ENCODE measurements at regions not wholly inside any gene's neighbourhood (a gene's known extent, or its start where the extent isn't known, plus 50 kb on each side); places are given as distances from the start of the nearest gene placed in this dataset.
"Not testable (repeated sequence)": the region's sequence is repeated elsewhere in the genome, so short reads cannot be mapped to it uniquely, and the experiment has no call there.

DNA sequence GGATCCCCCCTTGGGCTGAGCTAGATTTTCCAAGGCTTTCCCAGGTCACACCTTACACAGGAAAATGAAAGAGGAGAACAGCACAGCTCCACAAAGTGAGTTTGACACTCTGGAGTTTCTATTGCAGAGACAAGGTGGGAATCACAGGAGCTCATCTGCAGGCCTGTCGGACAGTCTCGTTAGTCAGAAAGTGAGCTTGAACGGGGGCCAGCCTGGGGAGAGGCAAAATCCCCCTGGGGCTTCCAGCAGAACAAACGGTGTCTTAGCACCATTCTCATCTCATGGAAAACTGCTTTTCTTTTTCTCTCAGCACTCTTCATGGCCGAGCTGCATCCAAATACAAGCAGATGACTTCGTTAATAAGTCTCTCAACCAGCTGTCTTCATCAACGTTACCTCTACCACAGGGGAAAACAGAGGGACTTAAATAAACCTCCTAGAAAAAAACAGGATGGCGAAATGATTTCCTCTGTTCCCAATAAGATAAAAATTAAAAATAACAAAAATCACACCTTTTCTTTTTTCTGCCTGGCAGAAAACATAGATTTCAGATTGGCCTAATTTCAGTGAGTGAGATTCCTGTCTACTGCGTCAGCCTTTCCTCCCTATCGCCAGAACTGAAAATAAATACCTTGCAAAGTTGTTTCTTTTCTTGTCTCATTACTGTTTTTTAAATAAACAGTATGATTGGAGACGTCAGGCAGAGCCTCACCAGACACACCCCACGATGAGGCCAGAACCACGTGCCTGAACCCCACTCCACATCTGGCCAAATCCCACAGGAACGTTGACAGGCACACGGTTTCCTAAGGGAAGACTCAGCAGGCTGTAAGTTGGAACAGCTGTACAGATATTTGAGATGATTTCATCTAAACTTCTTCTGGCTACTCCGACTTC lies 219.0 kb downstream of the TTLL2 start:
- no peak for DNase-seq

DNA sequence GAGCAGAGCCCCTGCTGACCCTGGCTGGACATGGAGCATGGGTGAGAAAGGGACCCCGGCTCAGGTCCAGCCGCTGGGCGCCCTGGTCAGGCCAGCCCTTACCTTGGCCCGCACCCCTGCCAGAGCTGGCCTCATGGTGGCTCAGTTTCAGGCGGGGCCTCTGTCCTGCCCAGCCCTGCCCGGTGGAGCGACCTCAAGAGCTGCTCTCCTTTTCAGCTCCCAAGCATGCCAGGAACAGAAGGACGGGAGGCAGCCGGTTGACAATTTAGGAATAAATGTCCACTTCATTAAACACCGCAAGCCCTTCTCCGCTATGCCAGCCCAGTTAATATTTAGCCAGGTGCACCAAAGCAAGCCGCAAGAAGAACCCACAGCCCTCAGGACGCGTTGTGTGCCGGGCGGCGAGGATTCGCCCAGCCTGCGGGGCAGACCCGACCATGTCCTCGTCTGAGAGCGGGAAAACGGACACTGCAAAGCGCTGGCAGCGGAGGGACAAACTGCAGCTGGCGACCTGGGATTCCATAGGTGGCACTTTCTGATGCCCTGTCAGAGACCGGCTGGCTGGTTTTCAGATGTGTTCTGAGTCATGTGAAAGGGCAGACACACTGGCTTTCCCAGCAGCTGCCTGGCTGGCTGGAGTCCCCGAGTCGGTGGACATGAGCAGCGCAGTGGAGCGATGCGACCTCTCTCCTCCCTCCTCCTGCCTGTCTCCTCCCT lies 221.9 kb downstream of the TTLL2 start:
- DNase-seq, result no peak

DNA sequence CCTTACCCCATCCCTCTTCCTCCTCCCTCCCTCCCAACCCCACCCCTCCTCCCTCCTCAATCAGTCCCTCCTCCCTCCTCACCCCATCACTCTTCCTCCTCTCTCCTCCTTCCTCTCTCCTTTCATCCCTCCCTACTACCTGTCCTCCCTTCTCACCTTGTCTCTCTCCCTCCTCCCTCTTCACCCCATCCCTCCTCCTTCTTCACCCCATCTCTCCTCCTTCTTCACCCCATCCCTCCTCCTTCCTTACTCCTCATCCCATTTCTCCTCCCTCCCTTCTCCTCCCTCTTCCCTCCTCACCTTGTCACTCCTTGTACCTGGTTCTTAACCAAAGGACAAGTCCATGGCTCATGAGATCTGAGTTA lies 222.4 kb downstream of the TTLL2 start:
- no peak for DNase-seq

DNA sequence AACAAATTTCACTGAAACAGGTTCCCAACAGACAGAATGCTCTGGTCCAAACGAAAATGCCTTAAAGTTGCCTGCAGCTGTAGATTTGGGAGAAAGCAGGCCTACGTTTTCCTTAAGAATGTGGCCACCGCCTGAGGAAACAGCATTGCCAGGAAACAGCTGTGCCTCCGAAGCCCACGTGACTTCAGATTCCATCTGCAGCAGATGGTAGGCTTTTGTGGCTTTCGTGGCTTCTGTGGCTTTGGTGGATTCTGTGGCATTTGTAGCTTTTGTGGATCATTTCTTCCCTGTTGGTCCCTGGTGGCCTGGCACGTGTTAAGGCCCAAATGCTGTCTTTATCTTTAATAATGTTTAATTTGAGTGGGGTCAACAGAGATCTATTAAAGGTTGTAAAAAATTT lies 222.9 kb downstream of the TTLL2 start:
- DNase-seq, result no peak

DNA sequence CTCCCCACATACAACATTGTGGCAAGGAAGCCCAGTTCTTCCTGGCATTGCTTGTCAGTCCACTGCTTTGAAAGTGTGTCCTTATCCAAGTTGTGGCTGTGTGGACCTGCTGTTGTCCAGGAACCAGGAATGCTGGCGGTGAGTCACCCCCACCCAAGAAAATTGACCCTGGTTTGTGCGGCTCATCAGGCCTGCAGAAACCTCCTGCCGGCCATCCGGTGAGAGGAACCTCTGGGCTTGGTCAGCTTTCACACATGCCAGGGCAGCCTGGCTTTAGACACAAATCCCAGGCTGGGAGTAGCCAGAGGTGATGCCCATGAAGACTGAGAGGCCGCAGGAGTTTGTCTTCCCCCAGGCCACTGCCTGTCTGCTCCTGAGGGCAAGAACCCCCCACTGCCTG lies 223.6 kb downstream of the TTLL2 start:
- DNase-seq, result no peak

DNA sequence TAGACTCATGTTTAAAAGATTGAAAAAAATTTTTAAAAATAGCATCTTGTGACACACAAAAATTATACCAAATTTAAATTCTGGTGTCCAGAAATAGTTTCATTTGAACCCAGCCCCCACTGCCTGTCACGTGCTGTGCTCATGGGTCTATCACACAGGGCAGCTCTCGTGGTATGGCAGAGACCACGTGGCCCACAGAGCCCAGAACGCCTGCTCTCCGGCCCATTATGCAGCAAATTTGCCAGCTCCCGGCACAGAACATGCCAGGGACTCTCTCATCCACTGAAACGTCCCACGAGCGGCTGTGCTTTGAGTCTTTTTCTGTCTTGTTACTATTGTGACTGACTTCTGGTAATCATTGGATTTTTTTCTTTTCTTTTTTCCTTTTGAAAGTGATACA lies 224.3 kb downstream of the TTLL2 start:
- DNase-seq, result peak in 7 of 51 donors; percentile 10 to 47 (median 19)

DNA sequence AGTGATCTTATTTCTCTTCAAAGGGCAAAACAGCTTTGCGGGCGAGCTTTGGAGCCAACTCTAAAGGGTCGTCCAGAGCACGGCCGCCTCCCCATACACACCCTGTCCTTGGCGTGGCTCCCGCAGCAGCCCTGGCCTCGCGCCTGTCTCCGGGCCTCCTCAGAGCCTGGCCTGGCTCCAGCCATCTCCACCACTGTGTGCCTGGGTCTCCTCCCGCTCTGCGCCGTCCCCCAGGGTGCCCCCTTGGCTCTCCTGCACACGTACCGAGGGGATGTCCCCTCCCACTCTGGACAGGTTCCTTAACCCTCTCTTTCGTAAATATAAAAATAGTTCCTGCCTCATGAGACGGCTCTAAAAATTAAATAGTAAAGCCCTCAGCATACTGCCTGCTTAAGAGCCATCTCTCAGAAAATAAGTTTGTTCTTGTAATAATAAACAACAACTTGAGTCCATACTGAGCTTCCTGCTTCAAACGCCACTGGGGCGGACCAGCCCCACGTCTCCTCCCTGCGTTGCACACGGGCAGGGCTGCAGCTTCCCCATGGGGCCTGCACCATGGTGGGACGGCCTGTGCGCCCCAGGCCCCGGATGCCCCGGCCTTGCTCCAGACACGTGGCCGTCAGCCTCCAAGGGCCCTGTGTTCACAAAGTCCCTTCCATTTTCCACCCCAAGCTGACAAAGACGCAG lies 226.2 kb downstream of the TTLL2 start:
- DNase-seq, result peak in 45 of 51 donors; percentile 18 to 85 (median 63)

DNA sequence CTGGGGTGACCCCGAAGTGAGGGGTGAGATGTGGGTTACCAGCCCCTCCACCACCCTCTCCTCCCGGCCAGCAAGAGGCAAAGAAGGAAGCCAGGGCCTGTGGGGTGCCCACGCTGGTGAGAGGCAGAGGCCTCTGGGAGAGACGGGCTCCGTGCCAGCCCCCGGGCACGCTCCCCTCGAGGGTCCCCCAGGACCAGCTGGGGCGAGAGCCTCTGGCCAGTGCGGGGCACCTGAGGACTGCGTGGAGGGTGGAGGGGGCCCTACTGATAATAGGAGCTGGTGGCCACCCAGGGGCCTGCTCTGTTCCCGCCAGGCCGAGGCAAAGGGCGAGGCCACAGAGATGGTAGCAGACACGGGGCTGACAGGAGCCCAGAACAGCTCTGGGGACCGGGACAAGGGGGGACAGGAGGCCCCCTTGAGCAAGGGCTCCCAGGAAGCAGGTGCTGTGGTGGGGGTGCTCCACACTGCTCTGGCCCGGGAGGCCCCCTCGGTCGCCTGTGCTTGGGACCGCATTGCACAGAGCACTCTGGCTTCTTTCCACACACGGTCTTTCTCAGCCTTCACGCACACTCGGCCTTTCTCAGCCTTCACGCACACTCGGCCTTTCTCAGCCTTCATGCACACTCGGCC lies 226.9 kb downstream of the TTLL2 start:
- DNase-seq, result no peak

DNA sequence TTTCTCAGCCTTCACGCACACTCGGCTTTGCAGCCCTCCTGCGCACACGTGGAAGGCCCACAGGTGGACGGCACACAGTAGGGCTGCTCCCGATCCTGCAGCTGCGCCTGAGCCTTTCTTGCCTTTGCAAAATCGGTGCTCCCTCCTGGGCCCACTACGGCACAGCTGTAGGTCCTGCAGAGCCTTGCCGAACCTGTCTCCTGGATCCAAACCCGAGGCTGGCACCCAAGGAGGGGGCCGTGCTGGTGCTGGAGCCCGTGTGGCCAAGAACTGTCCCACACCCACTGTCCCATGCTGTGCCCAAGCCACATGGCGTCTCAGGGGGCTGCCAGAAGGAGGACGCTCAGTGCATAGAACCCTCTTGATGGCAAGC lies 227.4 kb downstream of the TTLL2 start:
- DNase-seq, result no peak

DNA sequence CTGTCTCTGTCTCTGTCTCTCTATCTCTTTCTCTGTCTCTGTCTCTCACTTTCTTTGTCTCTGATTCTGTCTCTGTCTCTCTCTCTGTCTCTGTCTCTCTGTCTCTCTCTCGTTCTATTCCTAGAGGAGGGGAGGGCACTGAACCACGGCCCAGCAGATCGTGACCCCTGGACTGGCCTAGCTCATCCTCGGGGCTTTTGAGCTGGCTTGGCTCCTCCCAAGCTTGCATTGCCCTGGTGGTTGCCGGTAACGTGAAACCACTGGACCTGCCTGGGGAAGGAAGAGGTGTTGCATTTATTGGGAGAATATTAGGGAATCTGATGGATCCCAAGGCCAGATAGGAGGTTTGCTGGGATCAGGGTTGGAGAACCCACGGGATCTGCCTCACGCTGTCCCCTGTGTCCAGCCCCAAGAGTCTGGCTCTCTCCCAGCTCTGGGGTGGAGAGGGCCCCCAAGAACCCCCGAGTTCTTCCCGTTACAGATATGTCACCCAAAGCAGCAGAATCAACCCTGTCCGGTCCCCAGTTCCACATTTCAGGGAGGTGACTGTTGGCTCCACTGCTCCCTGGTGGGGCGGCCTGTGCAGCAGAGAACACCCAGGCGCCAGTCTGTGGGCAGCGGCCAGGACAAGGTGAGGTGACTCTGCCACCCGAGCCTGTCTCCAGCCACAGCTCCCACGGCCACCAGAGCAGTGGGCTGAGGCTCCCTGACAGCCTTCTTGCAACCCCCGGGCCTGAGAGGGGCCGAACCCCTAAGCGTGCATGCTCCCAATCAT lies 228.3 kb downstream of the TTLL2 start:
- DNase-seq, result no peak

DNA sequence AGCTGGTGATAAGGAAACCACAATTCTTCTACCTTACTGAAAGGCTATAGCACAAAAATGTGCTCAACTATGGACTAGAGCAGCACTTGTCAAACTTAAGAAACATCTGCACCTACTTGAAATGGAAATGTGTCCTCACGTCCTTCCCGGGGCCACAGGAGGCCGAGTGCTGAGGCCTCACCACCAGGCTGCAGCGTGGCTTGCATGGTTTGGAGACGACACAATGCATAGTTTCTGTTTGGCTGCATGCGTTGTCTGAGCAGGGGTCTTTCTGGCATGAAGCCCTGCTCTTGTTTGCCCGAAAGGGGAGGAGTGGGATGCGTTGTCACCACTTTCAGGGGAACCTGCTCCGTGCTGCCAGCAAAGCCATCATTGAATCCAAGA lies 228.8 kb downstream of the TTLL2 start:
- no peak for DNase-seq

DNA sequence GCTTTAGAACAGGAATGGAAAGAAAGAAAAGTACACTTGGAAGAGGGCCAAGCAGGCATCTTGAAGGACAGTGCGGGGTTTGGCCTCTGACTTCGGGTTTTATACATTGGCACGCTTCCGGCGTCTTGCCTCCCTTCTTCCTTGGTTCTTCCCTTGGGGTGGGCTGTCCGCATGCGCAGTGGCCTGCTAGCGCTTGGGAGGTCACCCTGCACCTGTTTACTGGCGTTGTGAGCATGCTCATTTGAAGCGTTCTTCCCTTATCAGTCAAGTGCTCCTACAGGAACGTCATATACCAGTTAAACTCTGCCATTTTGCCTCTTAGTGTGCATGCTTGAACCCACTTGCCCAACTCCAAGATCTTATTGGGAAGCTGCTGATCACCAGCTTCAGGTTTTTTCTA lies 230.0 kb downstream of the TTLL2 start:
- DNase-seq, result no peak

DNA sequence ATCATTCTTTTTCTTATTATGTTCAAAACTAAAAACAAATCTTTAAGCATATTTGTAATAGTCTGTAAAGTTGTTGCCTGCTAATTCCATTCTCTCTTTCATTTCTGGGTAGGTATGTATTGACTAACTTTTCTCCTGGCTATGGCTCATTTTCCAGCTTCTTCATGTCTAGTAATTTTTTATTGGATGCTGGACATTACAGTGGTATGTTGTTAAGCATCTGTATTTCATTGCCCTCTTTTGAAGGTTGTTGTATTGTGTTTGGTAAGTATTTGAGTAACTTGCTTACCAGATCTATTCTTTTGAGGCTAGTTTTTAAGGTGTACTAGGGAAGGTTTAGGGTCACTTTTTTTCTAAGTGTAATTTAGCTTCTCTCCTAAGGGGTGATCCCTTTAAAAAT lies 230.9 kb downstream of the TTLL2 start:
- no peak for DNase-seq

DNA sequence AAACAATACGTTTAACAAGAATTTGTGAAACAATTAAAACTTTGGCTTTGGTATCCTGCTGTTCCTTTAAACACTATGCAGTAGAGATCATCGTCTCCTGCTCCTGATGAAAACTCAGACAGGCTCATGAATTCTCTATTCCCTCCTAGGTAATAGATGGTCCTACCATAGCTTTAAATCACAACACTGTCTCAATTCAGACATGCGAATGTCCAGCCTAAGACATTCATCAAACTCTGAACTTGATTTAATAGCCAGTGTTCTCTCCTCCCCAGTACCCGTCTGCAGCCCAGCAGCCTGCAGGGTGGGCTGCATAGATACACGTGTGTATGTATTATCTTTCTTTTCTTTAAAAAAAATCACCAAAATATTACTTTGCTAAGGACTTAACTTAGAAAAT lies 232.8 kb downstream of the TTLL2 start:
- DNase-seq, result no peak

DNA sequence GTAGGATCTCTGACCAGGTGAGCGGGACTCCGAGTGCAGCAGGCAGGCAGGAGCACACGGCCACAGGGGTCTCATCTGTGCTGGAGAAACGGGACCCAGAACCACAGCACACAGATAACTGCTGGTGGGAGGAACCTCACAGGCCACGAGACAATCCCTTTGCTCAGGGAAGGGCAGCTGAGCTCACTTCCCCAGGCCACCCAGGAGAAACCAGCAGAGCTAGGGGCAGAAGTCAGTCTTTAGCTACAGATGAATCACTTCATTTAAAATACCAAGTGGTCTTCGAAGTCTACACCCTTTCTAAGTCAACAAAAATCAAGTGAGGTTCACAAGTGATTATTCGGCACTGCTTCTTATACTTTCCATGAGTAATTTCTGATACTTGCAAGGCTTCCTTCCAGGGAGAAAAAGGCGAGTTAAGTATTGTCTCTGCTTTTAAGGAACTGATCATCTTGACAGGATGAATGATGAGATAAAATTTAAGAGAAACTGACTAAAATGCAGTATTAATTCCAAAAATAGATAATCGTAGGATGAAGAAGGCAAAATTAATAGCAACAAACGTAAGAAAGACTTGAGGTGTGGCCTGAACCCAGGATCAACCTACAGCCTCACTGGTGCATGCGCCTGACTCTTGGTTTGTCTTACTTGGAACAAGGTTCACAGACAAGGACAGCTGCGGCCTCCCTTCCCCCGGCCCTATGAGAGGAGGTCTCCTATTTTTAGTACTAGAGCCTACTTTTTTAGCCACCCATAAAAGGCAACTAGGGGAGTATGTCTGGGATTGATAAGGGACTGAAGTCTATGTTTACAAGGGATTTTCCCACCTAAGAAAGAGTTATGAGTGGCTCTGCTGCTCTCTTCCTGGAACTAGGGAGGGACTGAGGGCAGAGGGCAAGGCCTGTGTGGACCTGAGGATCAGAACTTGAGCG lies 233.6 kb downstream of the TTLL2 start:
- no peak for DNase-seq

DNA sequence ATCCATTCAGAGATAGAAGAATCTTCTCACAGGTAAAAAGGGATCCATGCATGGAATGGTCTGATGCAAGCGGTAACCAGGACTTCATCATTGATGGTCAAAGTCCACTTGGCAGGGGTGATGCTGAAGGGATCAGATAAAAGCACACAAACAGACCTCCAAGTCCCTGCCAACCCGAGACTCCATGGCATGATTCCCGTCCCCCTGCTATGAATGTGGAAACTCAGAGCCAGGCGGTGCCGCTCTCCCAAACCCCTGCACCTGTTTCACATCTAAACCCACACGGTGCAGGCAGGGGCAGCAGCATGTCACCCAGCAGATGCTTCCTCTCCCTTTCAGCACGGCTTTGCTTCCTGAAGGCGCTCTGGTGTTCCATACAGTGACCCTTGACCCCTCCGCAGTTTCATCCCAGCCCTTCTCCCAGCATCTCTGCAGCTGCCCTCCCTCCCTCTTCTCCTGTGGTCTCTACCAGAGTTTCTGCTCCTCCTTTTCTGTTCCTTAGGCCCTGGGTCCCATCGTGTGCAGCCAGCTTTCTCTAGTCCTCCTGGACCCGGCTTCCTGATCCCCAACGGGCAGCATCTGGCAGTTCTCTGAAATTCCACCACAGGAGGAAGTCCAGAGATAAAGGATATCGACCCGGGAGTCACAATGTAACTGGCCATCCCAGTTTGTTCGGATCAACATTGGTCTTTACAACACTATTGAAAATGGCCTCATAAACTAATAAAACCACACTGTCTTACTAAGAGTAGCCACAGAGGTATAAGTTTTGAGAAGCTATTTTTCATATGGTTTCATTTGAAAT lies 235.0 kb downstream of the TTLL2 start:
- DNase-seq, result no peak

DNA sequence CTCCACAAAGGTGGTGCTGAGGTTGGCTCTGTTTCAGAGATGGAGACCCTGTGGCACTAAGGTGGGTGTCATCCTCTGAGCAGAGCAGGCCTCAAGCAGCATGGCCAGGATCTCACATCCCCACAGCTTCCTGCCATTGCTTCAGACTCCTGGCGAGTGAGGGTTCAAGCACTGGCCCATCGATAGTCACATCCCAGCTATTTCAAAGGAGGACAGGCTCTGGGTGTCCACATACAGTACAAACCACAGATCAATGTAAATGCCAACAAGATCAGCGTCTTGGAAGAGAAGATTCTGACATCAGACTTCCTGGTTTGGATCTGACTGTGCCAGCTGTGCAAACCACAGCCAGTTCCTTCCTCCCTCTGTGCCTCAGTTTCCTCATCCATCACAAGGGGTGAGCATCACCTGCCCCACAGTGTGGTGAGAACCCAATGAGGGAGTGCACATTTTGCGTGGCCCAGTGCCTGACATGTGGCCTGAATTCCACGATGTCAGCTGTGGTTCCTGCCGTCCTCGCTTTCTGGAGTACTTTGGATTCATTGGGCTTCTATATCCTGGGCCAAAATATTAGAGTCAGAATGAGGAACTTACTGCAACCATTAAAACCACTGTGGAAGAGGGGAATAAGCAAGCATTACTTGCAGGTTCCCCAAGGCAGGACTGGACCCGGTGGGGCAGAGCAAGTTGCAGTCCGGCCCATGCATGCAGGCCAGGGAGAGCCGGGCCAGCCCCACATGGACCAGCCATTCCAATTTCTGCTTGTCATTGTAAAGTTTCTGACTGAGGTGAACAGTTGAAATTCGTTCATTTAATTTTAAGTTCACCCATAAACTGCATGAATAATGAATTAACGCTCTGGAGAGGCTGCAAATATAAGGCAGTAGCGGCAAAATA lies 236.0 kb downstream of the TTLL2 start:
- DNase-seq, result no peak

DNA sequence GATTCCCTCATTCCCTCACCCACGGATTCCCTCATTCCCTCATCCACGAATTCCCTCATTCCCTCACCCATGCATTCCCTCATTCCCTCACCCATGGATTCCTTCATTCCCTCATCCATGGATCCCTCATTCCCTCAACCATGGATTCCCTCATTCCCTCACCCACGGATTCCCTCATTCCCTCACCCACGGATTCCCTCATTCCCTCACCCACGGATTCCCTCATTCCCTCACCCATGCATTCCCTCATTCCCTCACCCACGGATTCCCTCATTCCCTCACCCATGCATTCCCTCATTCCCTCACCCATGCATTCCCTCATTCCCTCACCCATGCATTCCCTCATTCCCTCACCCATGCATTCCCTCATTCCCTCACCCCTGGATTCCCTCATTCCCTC lies 238.0 kb downstream of the TTLL2 start:
- DNase-seq, result not testable (repeated sequence)
